Inferior parietal cortex (tissue), 1 donor: ENCODE measurements at regions not wholly inside any gene's neighbourhood (a gene's known extent, or its start where the extent isn't known, plus 50 kb on each side); places are given as distances from the start of the nearest gene placed in this dataset.
"Not testable (repeated sequence)": the region's sequence is repeated elsewhere in the genome, so short reads cannot be mapped to it uniquely, and the experiment has no call there.

Experiments
- DNase-seq: peaks from one replicate; pipeline ENCODE4 v3.0.0-alpha.2; 2016; ENCODE audit errors: extremely low spot score

DNA sequence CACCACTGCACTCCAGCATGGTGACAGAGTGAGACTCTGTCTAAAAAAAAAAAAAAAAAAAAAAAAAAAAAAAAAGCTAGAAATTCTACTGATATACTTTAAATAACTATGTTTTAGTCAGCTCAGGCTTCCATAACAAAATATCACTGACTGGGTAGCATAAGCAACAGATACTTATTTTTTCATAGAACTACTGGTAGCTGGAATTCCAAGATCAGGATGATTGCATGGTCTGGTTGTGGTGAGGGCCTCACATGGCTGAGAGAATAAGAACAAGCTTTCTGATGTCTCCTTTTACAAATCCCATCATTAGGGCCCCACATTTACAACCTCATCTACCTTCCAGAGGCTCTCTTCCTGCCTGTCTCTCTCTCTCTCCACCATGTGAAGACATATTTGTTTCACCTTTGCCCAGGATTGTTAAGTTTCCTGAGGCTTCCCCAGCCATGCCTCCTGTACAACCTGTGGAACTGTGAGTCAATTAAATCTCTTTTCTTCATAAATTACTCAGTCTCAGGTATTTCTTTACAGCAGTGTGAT, 126.7 kb upstream of the SEMA3C start:
- no peak for DNase-seq

DNA sequence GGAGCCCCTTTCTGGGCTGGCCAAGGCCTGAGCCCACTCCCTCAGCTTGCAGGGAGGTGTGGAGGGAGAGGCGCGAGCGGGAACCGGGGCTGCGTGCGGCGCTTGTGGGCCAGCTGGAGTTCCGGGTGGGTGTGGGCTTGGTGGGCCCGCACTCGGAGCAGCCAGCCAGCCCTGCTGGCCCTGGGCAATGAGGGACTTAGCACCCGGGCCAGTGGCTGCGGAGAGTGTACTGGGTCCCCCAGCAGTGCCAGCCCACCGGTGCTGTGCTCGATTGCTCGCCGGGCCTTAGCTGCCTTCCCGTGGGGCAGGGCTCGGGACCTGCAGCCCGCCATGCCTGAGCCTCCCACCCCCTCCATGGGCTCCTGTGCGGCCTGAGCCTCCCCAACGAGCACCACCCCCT, 123.8 kb upstream of the SEMA3C start:
- DNase-seq: not testable (repeated sequence)

DNA sequence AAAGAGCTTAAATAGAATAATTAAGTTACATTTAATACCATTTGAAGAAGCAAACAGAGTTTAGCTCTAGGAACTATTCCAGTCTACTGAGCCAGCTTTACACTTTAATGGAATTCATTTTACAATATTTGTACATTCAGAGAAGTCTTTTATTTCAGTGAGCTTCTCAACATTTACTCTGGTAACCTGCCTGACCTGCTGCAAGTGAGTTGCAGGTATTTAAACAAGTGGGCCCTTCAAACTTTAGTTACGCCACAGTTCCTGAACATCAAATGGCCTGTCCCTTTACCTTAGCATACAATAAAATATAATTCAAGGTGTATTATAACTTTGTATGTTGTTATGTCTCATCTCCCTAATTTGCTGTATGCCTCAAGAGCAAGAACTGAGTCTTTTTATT, 121.6 kb upstream of the SEMA3C start:
- no peak for DNase-seq

DNA sequence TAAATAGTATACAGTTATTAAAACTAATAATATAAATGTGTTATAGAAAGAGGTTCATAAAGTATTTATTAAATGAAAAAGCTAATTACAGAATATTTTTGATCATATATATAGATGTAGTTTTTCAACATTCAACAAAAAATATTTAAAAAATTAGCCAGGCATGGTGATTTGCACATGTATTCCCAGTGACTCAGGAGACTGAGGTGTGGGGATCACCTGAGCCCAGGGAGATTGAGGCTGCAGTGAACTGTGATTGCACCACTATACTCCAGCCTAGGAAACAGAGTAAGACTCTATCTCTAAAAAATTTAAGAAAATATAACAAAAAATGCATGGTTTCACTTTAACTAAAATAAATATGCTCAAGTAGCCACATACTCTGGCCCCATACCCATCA, 118.0 kb upstream of the SEMA3C start:
- no peak for DNase-seq

DNA sequence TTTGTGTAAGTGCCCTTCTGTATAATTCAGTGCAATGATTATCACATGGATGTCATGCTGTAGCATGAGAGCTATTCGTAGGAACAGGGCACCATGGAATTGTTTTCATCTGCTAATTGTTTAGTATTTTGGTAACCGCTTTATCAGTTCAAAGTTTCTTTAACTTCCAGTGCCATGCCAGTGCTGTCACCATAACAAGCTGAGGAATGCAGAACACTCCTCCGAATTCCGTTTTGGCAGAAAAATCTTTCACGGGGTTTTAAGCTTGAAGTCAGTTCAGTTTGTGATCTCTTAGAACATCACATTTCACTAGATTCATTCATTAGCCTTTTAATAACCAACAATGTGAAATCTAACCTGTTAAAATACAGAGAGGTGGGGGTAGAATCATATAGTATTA, 117.2 kb upstream of the SEMA3C start:
- DNase-seq: no peak

DNA sequence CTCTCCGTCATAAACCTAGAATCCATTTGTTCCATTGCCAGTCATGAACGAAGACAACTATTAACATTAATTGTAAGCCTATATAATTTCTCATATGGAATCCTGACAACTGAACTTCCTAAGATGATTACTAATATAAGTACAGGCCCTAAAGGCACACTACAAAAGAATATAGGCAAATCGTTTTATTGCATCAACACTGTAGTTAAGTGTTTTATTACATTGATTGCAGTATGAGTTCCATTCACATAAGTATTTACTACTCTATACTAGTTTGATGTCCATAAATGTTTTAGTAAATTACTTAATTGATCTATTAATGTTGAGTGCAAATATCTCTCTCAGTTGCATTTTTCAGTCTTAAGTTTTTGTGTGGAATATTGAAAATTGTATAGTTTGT, 113.1 kb upstream of the SEMA3C start:
- no peak for DNase-seq

DNA sequence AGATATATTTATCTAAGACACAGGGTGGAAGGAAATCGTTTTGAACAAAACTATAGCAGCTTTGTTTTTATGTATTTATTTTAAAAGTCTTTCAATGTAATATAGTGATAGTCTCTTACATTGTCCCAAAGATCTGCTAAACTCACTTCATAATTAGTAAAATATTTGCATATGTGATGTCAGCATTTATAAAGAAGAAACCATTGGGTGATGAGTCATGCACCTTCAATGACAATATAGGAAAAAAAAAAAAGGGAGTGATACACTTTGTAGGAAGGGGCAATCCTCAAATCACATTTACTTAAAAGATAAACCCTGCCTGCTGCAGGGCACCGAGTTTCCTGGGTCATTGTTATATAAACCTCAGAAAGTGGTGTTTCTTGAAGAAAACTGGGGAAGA, 112.4 kb upstream of the SEMA3C start:
- no peak for DNase-seq

DNA sequence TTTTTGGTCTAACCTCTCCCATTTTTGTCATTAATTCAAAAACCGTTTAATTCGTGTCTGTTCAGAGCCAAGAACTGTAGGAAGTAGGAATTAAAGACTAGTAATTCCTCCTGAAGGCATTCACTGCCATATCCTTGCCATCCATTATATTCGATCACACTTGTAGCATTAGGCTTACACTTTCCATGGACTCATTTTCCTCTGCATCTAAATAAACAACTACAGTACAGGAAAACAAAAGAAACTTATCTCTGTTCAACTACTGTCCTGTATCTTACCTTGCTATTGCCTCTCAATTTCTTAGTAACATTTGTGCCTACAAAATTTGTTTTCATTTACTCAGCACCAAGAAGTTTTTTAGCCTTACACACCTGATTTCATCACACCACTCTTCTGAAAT, 111.6 kb upstream of the SEMA3C start:
- no peak for DNase-seq

DNA sequence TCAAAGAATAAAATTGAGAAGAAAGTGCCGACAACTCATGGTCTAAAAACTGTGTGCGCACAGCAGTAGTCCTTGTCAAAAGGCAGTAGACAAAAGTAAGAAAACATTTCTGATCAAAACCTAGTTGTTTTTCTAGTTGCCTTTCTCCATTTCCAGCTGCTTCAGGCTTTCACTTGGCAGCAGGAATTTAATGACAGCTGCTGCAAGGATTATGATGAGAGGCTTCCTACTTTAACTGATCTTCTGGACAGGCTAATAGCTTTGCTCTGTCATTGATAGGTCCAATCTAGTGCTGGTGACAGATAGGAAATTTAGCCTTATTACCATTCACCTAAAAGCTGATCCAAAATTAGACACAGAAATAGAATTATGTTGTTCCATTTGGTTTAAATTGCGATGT, 110.7 kb upstream of the SEMA3C start:
- DNase-seq: no peak

DNA sequence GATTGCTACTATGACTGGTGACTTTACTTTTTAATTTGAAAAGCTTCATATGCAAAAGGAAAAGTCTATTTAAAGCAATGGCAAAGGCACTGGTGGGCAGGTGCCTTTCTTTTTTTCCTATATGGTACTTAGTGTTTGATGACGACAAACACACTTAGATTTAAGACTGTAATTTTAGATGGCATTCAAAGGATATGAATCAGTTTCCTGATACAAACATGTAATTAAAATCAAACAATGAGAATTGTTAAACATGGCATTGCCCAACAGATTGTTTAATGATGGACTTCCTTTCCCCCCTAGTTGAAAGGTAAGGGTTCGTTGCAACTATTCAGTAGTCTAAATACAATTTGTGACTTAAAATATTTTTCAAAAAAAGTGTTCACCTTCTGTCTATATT, 106.5 kb upstream of the SEMA3C start:
- no peak for DNase-seq

DNA sequence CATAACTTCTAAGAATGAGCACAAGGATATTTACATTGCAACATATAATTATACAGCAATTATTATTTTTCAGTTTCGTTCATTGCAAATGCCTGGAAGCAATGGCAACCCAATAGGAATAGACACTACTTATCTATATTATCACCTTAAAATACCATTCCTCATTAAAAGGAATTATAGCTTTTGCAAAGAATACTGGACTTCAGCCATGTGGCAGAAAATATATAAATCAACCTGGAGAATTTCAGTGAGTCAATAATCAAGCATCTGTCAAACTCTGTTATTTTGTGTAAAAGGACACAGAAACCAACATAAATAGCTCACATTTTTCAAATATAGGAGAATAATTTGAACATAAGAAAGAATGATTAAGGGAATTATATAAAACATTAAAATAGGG, 96.1 kb upstream of the SEMA3C start:
- DNase-seq: no peak

DNA sequence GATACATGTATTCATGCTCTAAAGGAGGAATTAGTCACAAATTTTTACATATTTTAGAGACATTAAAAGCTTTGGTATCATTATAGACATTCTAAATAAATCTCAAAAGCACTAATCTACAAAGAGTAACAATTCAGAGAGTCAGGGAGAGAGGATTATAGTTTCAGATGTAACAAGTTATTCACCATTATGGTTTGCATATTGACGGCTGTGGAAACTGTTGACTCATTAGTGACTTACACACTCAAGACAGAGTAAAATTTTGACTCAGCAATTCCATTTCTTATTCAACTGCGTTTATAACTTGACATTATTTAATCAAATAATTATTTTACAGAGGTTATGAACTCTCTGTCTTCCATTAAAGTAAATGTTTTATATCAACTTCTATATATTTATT, 95.4 kb upstream of the SEMA3C start:
- DNase-seq: no peak

DNA sequence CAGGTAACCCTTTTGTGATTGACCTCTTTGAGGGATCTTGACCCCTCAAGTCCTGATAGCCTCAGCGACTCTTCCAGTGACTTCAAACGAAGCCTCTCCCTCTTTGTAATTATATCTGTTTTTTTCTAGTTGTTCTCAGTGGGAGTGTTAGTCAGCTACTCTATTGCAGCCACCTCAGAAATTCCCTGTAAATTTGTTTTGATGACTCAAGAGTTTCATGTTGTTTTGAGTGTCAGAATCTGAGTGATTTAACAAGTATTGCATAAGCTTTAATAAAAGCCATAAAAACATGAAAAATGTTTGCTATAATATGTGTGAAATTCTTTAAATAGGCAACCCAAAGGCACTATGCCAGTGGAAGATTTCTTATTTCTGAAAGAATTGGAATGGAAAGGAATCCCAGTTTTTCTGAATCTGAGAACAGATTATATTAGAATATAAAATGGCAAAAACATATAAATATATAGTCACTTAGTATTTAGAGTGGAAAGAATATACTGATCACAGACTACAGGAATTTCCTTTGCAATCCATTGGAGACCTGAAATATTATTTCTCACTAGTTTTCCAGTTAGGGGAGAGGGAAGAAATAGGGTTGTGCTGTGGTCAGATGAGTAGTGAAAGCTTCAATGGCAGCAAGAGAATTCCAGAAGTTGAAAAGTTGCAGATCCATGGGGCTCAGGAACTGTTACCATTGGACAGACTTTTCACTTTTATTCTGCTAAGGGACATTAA, 94.4 kb upstream of the SEMA3C start:
- DNase-seq: no peak

DNA sequence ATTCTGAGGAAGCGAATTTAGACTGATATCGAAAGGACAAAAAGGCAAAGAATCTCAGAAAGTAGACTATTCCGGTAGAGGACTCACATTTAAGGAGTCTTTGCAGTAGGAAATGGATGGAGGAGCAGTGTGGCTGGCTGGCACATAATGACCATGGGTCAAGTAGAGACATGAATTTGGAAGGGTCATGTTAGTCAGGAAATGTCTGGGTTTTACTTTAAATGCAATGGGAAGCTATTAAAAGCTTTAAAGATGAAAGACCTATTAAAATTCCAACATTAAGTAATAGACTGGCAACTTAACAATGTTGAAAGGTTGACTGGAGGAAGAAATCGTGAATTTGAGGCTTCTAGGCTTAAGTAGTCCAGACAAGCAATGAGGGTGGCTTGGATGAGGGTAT, 90.0 kb upstream of the SEMA3C start:
- DNase-seq: no peak

DNA sequence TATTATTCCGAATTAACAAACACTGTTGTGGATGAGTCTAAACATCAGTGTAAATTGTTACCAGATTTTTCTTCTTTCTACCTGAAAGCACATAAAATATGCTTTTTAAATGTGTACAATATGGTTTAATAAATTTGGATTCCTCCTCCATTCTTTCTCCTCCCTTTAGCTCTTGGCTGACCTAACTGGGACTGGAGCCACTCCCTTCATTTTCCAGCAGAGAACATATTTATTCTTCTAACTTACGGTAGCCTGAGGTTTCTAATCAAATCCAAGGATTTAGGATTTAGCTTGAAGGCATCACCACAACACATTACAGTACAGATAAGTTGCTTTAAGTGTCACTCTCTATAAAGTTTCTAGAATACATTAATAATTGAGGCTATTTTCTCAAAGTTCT, 88.2 kb upstream of the SEMA3C start:
- DNase-seq: no peak

DNA sequence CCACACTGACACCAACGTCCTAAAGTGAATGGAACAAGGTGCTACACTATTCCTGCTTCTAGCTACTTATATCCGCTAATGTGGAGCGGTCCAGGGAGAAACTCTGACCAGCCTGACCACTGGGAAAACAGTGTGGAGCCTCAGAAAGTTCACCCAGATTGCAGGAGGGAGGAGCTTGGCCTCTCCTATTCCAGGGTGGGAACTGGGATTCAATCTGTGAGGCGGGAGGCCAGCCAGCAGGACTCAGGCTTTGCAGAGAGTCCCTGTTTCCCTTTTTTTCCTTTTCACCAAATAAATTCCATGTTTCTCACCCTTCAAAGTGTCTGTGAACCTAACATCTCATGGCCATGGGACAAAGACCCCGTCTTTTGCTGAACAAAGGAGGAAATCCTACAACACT, 86.4 kb upstream of the SEMA3C start:
- DNase-seq: no peak

DNA sequence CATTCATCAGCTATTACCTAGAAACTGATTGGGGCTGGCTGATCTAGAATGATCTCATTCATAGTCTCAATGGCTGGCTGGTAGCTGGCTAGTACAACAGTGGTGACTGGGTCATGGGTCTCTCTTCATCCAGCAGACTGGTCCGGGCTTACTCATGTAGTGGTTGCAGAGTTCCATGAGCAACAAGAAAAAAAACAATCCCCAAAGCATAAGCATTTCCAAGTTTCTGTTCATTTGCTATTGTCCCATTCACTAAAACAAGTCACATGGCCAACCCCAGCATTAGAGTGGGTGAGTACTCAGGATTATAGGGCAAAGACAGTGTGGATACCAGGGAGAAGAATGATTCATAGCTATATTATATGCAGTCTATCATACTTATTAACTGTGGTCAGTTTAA, 85.2 kb upstream of the SEMA3C start:
- no peak for DNase-seq

DNA sequence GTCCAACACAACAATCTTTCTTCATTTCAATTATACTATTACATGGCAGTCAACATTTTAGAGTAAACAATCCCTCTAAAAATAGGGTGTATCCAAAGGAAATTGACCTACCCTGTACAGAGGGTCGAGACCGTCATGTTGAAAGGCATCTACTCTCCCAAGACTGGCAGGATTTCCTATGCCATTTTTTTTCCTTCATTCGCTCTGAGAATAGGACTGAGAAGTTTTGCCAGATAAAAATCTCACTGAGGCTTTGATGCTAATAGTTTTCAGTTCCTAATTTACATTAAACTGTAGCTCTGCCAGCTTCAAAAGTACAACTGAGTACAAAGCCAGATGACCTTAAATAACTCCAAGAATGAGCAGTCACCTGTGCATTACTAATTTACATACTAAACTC, 84.5 kb upstream of the SEMA3C start:
- no peak for DNase-seq

DNA sequence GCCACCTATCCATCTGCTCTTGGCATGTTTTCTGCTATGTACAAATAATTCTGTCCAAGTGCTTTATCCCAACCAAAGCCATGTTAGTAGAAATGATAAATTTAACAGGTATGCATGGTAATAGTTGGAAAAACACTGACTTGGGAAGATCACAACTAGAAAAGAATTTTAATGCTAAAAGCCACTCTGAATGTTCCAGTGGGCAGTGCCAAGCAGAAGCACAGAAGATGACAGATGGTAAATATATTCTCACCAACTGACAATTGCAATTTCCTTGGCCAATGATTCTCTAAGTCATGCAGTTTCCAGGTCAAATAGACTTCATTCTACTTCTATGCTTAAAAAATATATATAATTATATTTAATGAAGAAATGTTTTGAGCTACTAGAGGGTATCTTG, 83.6 kb upstream of the SEMA3C start:
- DNase-seq: no peak

DNA sequence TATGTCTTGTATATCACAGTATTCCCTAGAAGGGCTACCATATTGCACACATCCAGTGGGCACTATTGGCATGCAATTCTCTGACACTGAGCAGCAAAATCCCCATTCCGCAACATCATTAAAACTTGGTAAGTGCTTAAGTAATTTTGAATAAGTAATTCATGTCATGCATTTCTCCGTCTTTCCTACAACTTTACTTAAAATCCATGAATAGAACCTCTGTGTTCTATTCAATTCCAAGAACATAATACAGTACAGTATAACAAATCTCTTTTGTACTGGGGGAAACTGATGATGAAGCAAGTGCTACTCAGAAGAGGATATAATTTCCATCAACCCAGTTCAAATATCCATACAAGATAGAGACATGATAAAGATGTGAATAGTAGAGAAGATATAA, 80.9 kb upstream of the SEMA3C start:
- no peak for DNase-seq

DNA sequence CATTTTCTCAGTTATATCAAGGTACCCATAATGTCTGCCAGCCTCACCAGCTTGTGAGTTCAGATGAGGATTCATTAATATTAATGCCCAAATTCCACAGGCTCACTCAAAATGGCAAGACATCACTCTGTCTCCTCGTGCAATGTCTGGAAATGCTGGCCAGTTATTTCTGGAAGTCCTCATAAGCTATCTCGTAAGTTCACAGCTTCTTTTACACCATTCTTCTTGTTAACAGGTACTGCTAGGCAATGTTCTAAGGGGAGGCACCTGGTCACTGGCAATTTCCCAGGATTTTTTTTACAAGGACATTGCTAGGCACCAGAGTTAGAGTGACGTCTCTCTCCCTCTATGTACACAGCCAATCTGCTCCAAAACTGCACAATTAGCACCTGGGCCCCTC, 80.2 kb upstream of the SEMA3C start:
- DNase-seq: no peak

DNA sequence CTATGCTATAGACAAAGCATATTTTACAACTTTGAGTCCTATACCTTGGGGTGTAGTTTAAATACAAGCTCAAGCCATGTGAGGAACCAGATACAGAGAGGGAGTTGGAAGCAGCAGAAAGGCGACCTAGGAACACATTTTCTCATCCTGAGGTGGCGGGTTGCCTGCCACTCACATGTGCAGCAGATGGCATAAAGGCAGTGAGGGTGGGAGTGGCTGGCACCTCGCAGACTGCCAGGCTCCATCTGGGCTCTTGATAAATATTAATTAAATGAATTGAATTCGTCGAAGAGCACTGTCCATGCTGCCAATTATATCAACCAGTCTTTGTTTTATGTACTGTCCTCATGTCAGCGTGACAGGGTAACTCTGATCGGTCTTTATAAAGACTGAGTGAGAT, 79.0 kb upstream of the SEMA3C start:
- no peak for DNase-seq

DNA sequence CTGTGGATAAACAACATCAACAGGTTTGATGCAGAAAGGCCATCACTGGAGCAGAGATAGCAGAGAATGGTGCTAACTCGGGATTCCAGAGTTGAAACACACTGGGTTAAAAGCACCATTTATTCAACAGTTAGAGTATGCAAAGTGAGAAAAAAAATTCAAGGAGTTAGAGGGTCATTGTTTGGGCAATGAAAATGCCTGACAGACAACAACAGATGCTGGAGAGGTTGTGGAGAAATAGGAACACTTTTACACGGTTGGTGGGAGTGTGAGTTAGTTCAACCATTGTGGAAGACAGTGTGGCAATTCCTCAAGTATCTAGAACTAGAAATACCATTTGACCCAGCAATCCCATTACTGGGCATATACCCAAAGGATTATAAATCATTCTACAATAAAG, 77.4 kb upstream of the SEMA3C start:
- DNase-seq: not testable (repeated sequence)

DNA sequence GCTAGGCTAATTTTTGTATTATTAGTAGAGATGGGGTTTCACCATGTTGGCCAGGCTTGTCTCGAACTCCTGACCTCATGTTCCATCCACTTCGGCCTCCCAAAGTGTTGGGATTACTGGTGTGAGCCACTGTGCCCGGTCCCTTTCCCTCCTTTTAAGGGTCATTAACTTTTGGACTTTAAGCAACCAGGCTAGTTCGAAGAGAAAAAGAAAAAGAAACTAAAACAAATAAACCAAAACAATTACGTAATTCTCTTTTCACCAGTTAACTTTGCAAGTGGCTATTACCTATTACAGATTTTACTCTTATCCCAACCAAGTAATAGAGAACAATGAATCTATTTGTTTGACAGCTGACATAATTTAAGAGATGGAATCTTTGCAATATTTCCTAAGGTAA, 72.8 kb upstream of the SEMA3C start:
- no peak for DNase-seq
